Keratinocyte (primary cell): ENCODE measurements at regions not wholly inside any gene's neighbourhood (a gene's known extent, or its start where the extent isn't known, plus 50 kb on each side); places are given as distances from the start of the nearest gene placed in this dataset.

Experiments
- DNase-seq: peaks from one replicate; pipeline ENCODE4 v3.0.0-alpha.2; 2011; ENCODE audit warnings: low read depth, missing footprints, low spot score
- FAIRE-seq: peaks from 2 replicates; lab custom pipeline; 2011; peaks lifted over from hg19 to GRCh38; lab: Jason Lieb, UNC
- H2AFZ ChIP-seq: 2 replicates; pipeline ENCODE4 v1.6.0; 2012; ENCODE audit warnings: low read length, control low read depth, inconsistent platforms; ENCODE audit not compliant: control insufficient read depth
- H3K27ac ChIP-seq: 2 replicates; pipeline ENCODE4 v1.5.1; 2011; ENCODE audit warnings: low read length; ENCODE audit not compliant: control insufficient read depth, insufficient read depth
- H3K27me3 ChIP-seq: 3 replicates; pipeline ENCODE4 v1.6.0; 2011; ENCODE audit warnings: low read length; ENCODE audit not compliant: control insufficient read depth, insufficient read depth; ENCODE audit errors: extremely low read depth
- H3K36me3 ChIP-seq, 2 experiments: 2 replicates in 1 of 2; 3 replicates in 1 of 2; pipeline ENCODE4 v1.5.1; 2011; ENCODE audit warnings: low read length in 2 of 2, mild to moderate bottlenecking in 1 of 2; ENCODE audit not compliant: control insufficient read depth in 2 of 2, insufficient read depth in 2 of 2; ENCODE audit errors: extremely low read depth in 1 of 2
- H3K4me1 ChIP-seq: 3 replicates; pipeline ENCODE4 v1.5.1; 2011; ENCODE audit warnings: low read length; ENCODE audit not compliant: control insufficient read depth, insufficient read depth; ENCODE audit errors: extremely low read depth
- H3K4me2 ChIP-seq: 3 replicates; pipeline ENCODE4 v1.6.0; 2011; ENCODE audit warnings: low read depth, low read length; ENCODE audit not compliant: control insufficient read depth, insufficient read depth; ENCODE audit errors: extremely low read depth
- H3K4me3 ChIP-seq, 3 experiments: fragments of 200-600 bp in 1 of 3; sonication (generic) in 1 of 3; 2 replicates in 2 of 3; 3 replicates in 1 of 3; pipeline ENCODE4 v1.5.1; 2011 to 2016; ENCODE audit warnings: low read length in 3 of 3, mild to moderate bottlenecking in 3 of 3, control low read depth in 2 of 3, inconsistent platforms in 1 of 3, low read depth in 1 of 3, mixed read lengths in 1 of 3, mixed run types in 1 of 3, moderate library complexity in 1 of 3; ENCODE audit not compliant: control insufficient read depth in 2 of 3, insufficient read depth in 2 of 3; ENCODE audit errors: extremely low read depth in 1 of 3
- H3K79me2 ChIP-seq: 2 replicates; pipeline ENCODE4 v1.6.0; 2012; ENCODE audit warnings: low read length; ENCODE audit not compliant: control insufficient read depth, insufficient read depth
- H3K9ac ChIP-seq: 3 replicates; pipeline ENCODE4 v1.6.0; 2011; ENCODE audit warnings: low read length; ENCODE audit not compliant: control insufficient read depth, insufficient read depth; ENCODE audit errors: extremely low read depth
- H3K9me1 ChIP-seq: 3 replicates; pipeline ENCODE4 v1.6.0; 2011; ENCODE audit warnings: low read length; ENCODE audit not compliant: control insufficient read depth, insufficient read depth; ENCODE audit errors: extremely low read depth
- H3K9me3 ChIP-seq: 2 replicates; pipeline ENCODE4 v1.5.1; 2012; ENCODE audit warnings: low read depth, low read length; ENCODE audit not compliant: control insufficient read depth
- H4K20me1 ChIP-seq: 3 replicates; pipeline ENCODE4 v1.6.0; 2011; ENCODE audit warnings: low read length; ENCODE audit not compliant: control insufficient read depth, insufficient read depth; ENCODE audit errors: extremely low read depth
- CTCF ChIP-seq, 3 experiments: IDR thresholded peaks in 1 of 3; conservative IDR thresholded peaks in 1 of 3; optimal IDR thresholded peaks in 1 of 3; 2 replicates in 2 of 3; 3 replicates in 1 of 3; pipeline versions ENCODE3 to v1.5.1; 2011; ENCODE audit warnings: low read length in 3 of 3, mild to moderate bottlenecking in 3 of 3, moderate library complexity in 2 of 3, control low read depth in 1 of 3, inconsistent platforms in 1 of 3; ENCODE audit not compliant: insufficient read depth in 2 of 3; ENCODE audit errors: extremely low read depth in 1 of 3
- EZH2 ChIP-seq: IDR thresholded peaks from one replicate; pipeline ENCODE4 v1.6.1; 2012; ENCODE audit warnings: inconsistent platforms, mild to moderate bottlenecking, low read length, moderate library complexity
- dilution Hi-C: fragments of 300-500 bp; cut with MboI; formaldehyde crosslinking; loops from one replicate; pipeline ENCODE4 v1.7.0; 2020; ENCODE audit warnings: low sequenced_read_pairs; ENCODE audit not compliant: extremely low pct_ligation_motif_present

GRCh38 chr6:15837205-15837604, 174.4 kb upstream of the DTNBP1 start:
- Histone ChIP-seq H3K27me3 (no peaks in the 10 kb centered on the region), H3K36me3 (no peaks in the 10 kb centered on the region), H3K9me3 (no peaks in the 10 kb centered on the region), H3K27ac (no peak overlapping the region), H3K4me2 (no peak overlapping the region), H3K79me2 (no peaks in the 10 kb centered on the region), H2AFZ (no peak overlapping the region), H3K4me1 (no peaks in the 10 kb centered on the region), H3K9ac (no peak overlapping the region), H4K20me1 (no peaks in the 10 kb centered on the region), H3K4me3 (no peak overlapping the region), H3K9me1 (no peaks in the 10 kb centered on the region)
- no peak for DNase-seq
- dilution Hi-C loops, result no loop called here
- FAIRE-seq, result no peak
- TF ChIP-seq CTCF (optimal IDR thresholded peaks at IDR 0.05 in 1 of 3, IDR thresholded peaks at IDR 0.05 in 1 of 3, conservative IDR thresholded peaks at IDR 0.05 in 1 of 3; ENCODE audit: extremely low read depth in 1 of 3, insufficient read depth in 2 of 3, low read length in 3 of 3) (no peak), EZH2 (no peak)

GRCh38 chr6:15832841-15833240, 170.0 kb upstream of the DTNBP1 start:
- Histone ChIP-seq H3K9me1 (no peaks in the 10 kb centered on the region), H3K4me2 (no peak overlapping the region), H3K9ac (no peak overlapping the region), H3K9me3 (no peaks in the 10 kb centered on the region), H4K20me1 (no peaks in the 10 kb centered on the region), H3K27me3 (peaks cover 3% of the 10 kb centered on the region), H3K36me3 (no peaks in the 10 kb centered on the region), H2AFZ (no peak overlapping the region), H3K27ac (no peak overlapping the region), H3K4me1 (no peaks in the 10 kb centered on the region), H3K79me2 (no peaks in the 10 kb centered on the region), H3K4me3 (no peak overlapping the region)
- no peak for DNase-seq
- no peak for TF ChIP-seq EZH2
- no peak for TF ChIP-seq CTCF (optimal IDR thresholded peaks at IDR 0.05 in 1 of 3, IDR thresholded peaks at IDR 0.05 in 1 of 3, conservative IDR thresholded peaks at IDR 0.05 in 1 of 3; ENCODE audit: extremely low read depth in 1 of 3, insufficient read depth in 2 of 3, low read length in 3 of 3)
- dilution Hi-C loops, result no loop called here
- FAIRE-seq, result no peak
